CD4-positive, alpha-beta T cell (primary cell): ENCODE measurements at regions not wholly inside any gene's neighbourhood (a gene's known extent, or its start where the extent isn't known, plus 50 kb on each side); places are given as distances from the start of the nearest gene placed in this dataset.

Experiments
- ATAC-seq: fragments of 200-7000 bp; cut with Tn5 transposase; one replicate; pipeline ENCODE4 v1.10.0; 2022; ENCODE audit warnings: mild to moderate bottlenecking; ENCODE audit not compliant: poor library complexity
- CTCF ChIA-PET: fragments of 350-600 bp; sonication (Branson Sonifier 250); formaldehyde crosslinking; loops from one replicate; lab custom pipeline; 2021; ENCODE audit warnings: antibody characterized with exemption, inconsistent platforms; lab: Charles Lee
- POLR2A ChIA-PET: fragments of 350-600 bp; sonication (Branson Sonifier 250); formaldehyde crosslinking; loops from one replicate; lab custom pipeline; 2021; ENCODE audit warnings: antibody characterized with exemption, inconsistent platforms; lab: Charles Lee
- DNase-seq, 14 experiments: peaks; one replicate each; pipeline ENCODE4 v3.0.0-alpha.2; 2013 to 2020; ENCODE audit warnings: mixed read lengths in 2 of 14
- H3K27ac ChIP-seq, 2 donors: one replicate each; pipeline versions ENCODE4 v1.5.1 to v1.7.0; 2013; ENCODE audit warnings: low read length in 2 of 2, low read depth in 1 of 2, mild to moderate bottlenecking in 1 of 2
- H3K27me3 ChIP-seq, 2 experiments: 1 replicate in 1 of 2; 2 replicates in 1 of 2; pipeline versions ENCODE4 v1.6.1 to v1.7.0; 2013; ENCODE audit warnings: low read length in 2 of 2, control low read depth in 1 of 2, mild to moderate bottlenecking in 1 of 2, moderate library complexity in 1 of 2; ENCODE audit not compliant: insufficient read depth in 2 of 2, control insufficient read depth in 1 of 2
- H3K36me3 ChIP-seq: one replicate; pipeline ENCODE4 v1.6.1; 2013; ENCODE audit warnings: low read length, control low read depth; ENCODE audit not compliant: insufficient read depth
- H3K4me1 ChIP-seq: one replicate; pipeline ENCODE4 v1.6.1; 2013; ENCODE audit warnings: low read length, control low read depth; ENCODE audit not compliant: insufficient read depth
- H3K4me3 ChIP-seq: one replicate; pipeline ENCODE4 v1.5.1; 2013; ENCODE audit warnings: mild to moderate bottlenecking, low read length, moderate library complexity
- H3K9me3 ChIP-seq, 2 experiments: 1 replicate in 1 of 2; 2 replicates in 1 of 2; pipeline versions ENCODE4 v1.6.1 to v1.7.0; 2013; ENCODE audit warnings: low read length in 2 of 2, mild to moderate bottlenecking in 2 of 2, control low read depth in 1 of 2, moderate library complexity in 1 of 2; ENCODE audit not compliant: control insufficient read depth in 1 of 2, insufficient read depth in 1 of 2
- H3K27ac Mint-ChIP-seq: one replicate; pipeline ENCODE4 v1.8.0; 2020; ENCODE audit warnings: mixed read lengths
- H3K27me3 Mint-ChIP-seq: one replicate; pipeline ENCODE4 v1.8.0; 2021; ENCODE audit warnings: mixed read lengths
- H3K36me3 Mint-ChIP-seq: one replicate; pipeline ENCODE4 v1.8.0; 2021; ENCODE audit warnings: low read depth, mixed read lengths
- H3K4me1 Mint-ChIP-seq: one replicate; pipeline ENCODE4 v1.8.0; 2021; ENCODE audit warnings: low read depth, mixed read lengths
- H3K4me3 Mint-ChIP-seq: one replicate; pipeline ENCODE4 v1.8.0; 2020; ENCODE audit warnings: mild to moderate bottlenecking, mixed read lengths
- H3K9me3 Mint-ChIP-seq: one replicate; pipeline ENCODE4 v1.8.0; 2020; ENCODE audit warnings: mixed read lengths
- intact Hi-C, 2 experiments: fragments of 100-400 bp; cut with DNase I in 1 of 2; cut with micrococcal nuclease in 1 of 2; formaldehyde crosslinking; loops; one replicate each; pipeline versions ENCODE4 v1.15.1 to v1.9.0; 2023 to 2025; cut with DNase I, micrococcal nuclease
- TF ChIP-seq, protein P1 (sequence below): fragments of 200-600 bp; IDR thresholded peaks from one replicate; pipeline ENCODE4 v1.8.0; 2022; ENCODE audit warnings: antibody characterized with exemption, mild to moderate bottlenecking

DNA sequence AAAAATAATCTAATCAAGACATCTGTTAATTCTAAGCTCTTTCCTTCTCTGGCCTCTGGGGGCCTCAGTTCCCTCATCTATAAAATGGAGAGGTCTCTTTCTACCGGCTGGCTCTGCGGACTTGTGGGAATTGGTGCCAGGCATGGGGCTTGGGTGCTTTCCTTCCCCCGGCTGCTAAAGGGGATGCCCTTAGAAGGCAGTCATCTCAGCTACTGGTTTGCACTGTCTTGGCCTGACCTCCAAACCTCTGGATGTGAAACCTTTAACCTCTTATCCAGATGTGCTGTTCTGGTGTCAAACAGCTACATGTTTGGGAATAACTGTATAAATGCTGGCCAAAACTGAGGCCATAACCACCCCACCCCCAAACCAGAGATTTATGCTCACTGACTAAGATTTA, 320.0 kb downstream of the RPS24 start:
- H3K4me3 Mint-ChIP-seq: no peak overlapping the region
- H3K27me3 ChIP-seq: no peaks in the 10 kb centered on the region
- no peak overlapping the region for H3K4me3 ChIP-seq
- intact Hi-C loops: no loop called here
- DNase-seq (no peak), ATAC-seq (no peak)
- no peak overlapping the region for H3K27ac Mint-ChIP-seq
- H3K4me1 Mint-ChIP-seq: no peaks in the 10 kb centered on the region
- H3K27ac ChIP-seq: no peak overlapping the region
- H3K4me1 ChIP-seq: no peaks in the 10 kb centered on the region
- no peaks in the 10 kb centered on the region for H3K36me3 ChIP-seq
- POLR2A ChIA-PET: no interaction called here
- CTCF ChIA-PET: no interaction called here
- H3K9me3 Mint-ChIP-seq: no peaks in the 10 kb centered on the region
- H3K27me3 Mint-ChIP-seq: peaks cover 11% of the 10 kb centered on the region
- H3K36me3 Mint-ChIP-seq: no peaks in the 10 kb centered on the region
- no peaks in the 10 kb centered on the region for H3K9me3 ChIP-seq
- TF ChIP-seq, protein P1, sequence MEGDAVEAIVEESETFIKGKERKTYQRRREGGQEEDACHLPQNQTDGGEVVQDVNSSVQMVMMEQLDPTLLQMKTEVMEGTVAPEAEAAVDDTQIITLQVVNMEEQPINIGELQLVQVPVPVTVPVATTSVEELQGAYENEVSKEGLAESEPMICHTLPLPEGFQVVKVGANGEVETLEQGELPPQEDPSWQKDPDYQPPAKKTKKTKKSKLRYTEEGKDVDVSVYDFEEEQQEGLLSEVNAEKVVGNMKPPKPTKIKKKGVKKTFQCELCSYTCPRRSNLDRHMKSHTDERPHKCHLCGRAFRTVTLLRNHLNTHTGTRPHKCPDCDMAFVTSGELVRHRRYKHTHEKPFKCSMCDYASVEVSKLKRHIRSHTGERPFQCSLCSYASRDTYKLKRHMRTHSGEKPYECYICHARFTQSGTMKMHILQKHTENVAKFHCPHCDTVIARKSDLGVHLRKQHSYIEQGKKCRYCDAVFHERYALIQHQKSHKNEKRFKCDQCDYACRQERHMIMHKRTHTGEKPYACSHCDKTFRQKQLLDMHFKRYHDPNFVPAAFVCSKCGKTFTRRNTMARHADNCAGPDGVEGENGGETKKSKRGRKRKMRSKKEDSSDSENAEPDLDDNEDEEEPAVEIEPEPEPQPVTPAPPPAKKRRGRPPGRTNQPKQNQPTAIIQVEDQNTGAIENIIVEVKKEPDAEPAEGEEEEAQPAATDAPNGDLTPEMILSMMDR: no peak

DNA sequence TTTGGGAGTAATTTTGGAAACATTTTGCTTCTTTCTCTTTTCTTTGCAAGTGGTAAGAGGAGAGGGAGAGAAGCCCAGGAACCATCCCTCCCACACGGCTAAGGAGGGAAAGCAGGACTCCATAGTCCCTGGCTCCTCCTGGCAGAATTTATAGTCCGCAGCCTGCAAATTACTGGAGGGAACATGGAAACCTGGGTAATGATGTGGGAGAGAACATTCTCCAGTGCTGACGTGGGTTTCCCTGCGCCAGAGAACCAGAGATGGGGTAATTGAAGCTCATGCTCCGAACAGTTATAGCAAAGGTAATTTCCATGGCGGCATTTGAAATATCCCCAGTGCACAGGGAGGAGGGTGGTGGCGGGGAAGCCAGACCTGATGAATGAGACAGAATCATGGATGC, 320.4 kb downstream of the RPS24 start:
- Histone ChIP-seq H3K4me1 (no peaks in the 10 kb centered on the region), H3K4me3 (no peak overlapping the region), H3K27me3 (no peaks in the 10 kb centered on the region), H3K9me3 (no peaks in the 10 kb centered on the region), H3K27ac (no peak overlapping the region), H3K36me3 (no peaks in the 10 kb centered on the region)
- Mint-ChIP-seq H3K4me3 (no peak overlapping the region), H3K9me3 (no peaks in the 10 kb centered on the region), H3K36me3 (no peaks in the 10 kb centered on the region), H3K4me1 (no peaks in the 10 kb centered on the region), H3K27me3 (peaks cover 11% of the 10 kb centered on the region), H3K27ac (no peak overlapping the region)
- CTCF ChIA-PET: no interaction called here
- ATAC-seq (no peak), DNase-seq (no peak)
- POLR2A ChIA-PET: no interaction called here
- intact Hi-C loops: no loop called here
- TF ChIP-seq, protein P1: no peak

DNA sequence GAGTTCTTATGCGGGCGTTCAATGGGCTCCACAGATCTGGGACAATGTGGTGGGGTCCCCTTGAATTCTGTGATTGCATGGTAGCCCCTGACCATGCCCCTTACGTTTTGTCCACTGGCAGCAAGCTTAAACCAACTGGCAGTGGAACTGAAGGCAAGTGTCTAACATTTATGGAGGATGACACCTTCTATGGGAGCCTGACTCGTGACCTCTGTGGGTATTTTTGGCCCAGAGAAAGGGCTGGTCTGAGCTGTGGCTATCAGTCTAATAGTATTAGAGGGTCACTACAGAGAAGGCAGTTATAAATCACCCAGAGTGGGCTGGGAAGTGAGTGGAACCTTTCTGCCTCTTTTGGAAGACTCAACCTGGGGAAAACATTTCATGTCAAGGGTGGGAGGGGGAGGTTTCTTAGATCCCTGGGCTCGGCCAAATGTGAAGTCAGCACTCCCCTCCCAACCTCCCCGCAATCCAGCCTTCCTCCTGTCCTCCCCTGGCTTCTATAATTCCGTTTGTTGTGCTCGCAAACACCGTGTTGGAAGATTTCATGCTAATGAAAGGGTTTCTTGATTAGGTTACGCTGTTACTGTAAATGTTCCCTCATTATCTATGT, 322.7 kb downstream of the RPS24 start:
- Mint-ChIP-seq H3K27me3 (peaks cover 6% of the 10 kb centered on the region), H3K4me1 (no peaks in the 10 kb centered on the region), H3K27ac (no peak overlapping the region), H3K9me3 (no peaks in the 10 kb centered on the region), H3K36me3 (no peaks in the 10 kb centered on the region), H3K4me3 (no peak overlapping the region)
- Histone ChIP-seq H3K4me1 (peaks cover under 1% of the 10 kb centered on the region), H3K27me3 (no peaks in the 10 kb centered on the region), H3K9me3 (no peaks in the 10 kb centered on the region), H3K4me3 (no peak overlapping the region), H3K36me3 (no peaks in the 10 kb centered on the region), H3K27ac (no peak overlapping the region)
- ChIA-PET CTCF (interaction anchor here (1.0 kb wide), 1 partner anchor 64 kb away, joined by 3 read pairs; no protein-coding TSS in a partner anchor), POLR2A (no interaction called here)
- intact Hi-C loops: no loop called here
- no peak for DNase-seq
- ATAC-seq: no peak
- TF ChIP-seq, protein P1: no peak
